ENCODE measurements at regions not wholly inside any gene's neighbourhood (a gene's known extent, or its start where the extent isn't known, plus 50 kb on each side); places are given as distances from the start of the nearest gene placed in this dataset.

DNA sequence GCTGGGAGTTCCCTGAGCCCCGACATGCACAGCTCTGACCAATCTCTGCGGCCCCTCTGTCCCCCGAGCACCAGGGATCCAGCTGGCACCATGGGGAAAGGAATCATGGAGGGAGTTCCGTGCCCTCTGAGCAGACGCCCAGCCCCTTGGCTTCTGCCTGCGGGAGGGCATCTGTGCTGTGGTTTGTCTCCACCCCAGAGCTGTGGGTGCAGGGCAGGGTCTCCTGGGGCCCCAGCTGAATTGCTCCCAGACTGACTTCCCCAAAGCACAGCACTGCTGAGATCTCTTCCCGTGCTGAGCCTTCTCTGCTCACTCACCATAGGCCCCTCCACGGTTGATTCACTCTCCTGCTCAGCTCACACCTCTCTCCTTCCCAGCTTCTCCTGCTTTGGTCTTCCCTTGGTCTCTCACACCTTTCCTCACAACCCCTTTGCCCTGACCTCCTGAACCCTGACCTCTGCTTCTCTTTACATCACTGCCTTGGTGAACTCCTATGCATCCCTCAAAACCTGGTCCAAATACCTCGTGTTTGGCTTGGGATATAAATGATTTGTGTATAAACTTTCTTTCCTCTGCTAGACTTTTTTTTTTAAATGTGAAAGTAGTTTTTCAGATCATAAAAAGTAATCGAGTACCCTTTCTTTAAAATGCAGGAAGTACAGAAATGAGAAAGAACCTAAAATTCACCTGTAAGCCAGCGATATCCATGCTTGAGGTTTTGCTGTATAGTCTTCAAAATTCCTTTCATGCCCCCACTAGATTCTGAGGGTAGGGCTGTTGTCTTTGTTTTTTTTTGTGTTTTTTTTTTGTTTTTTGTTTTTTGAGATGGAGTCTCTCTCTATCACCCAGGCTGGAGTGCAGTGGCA lies 265.3 kb downstream of the SEC14L1 start:
- DNase-seq (ENCODE audit: low spot score): no peak
- BruUV-seq (replicated peaks): no TSS peak
- POLR2A ChIA-PET: interaction anchor here (2.2 kb wide), 1 partner anchor 14 kb away, joined by 8 read pairs; no protein-coding TSS in a partner anchor
- H3K79me2 ChIP-seq (ENCODE audit: insufficient read depth, low read length): peaks cover 51% of the 10 kb centered on the region
- H3K4me1 ChIP-seq (ENCODE audit: insufficient read depth, low read length): peaks cover 12% of the 10 kb centered on the region; the same call in 1 of the 2 replicates
- H3K27ac ChIP-seq (ENCODE audit: extremely low read length, insufficient read depth, low read length): no peak overlapping the region
- no peak overlapping the region for H3K9ac ChIP-seq (ENCODE audit: insufficient read depth, low read depth, low read length)
- no peak for ATAC-seq
- H2AFZ ChIP-seq (ENCODE audit: low read length): no peak overlapping the region
- no peak overlapping the region for H3K4me3 ChIP-seq (replicated peaks in 1 of 3; ENCODE audit: insufficient read depth in 1 of 3, low read depth in 2 of 3, low read length in 3 of 3)
- no peaks in the 10 kb centered on the region for H3K27me3 ChIP-seq (ENCODE audit: control insufficient read depth in 1 of 2, insufficient read depth in 2 of 2, low read length in 2 of 2)
- in situ Hi-C loops (cut with HindIII; ENCODE audit: extremely low pct_ligation_motif_present, low pct_unique_long_range_greater_than_20kb): no loop called here
- no peak overlapping the region for H3K4me2 ChIP-seq (ENCODE audit: low read depth, low read length)
- intact Hi-C loops (cut with micrococcal nuclease; ENCODE audit: unreplicated experiment): no loop called here
- H3K9me3 ChIP-seq (ENCODE audit: low read length): no peaks in the 10 kb centered on the region
- WGBS (ENCODE audit: low lambda C conversion rate): 93% methylated on average over 11 of the region's 11 CpGs
- FAIRE-seq: no peak
- peaks cover 55% of the 10 kb centered on the region for H4K20me1 ChIP-seq (ENCODE audit: insufficient read depth, low read length)
- peaks cover 49 to 82% of the 10 kb centered on the region in 2 experiments; a peak in 4 of 5 replicates for H3K36me3 ChIP-seq (replicated peaks in 1 of 2; ENCODE audit: control insufficient read depth in 1 of 2, insufficient read depth in 2 of 2, low read length in 2 of 2)
- CTCF ChIA-PET (ENCODE audit: low intra/inter-chr PET ratio, low total read pairs): no interaction called here
- TF ChIP-seq CBX1 (IDR thresholded peaks at IDR 0.05; ENCODE audit: low read depth) (no peak), AGO2 (optimal IDR thresholded peaks at IDR 0.05; ENCODE audit: low read depth, low read length) (peak; percentile 62), ZNF343 (CRISPR knock-in tag; IDR thresholded peaks at IDR 0.05) (no peak), HMG20A (CRISPR knock-in tag; IDR thresholded peaks at IDR 0.05; ENCODE audit: borderline replicate concordance) (no peak), EP300 (IDR thresholded peaks at IDR 0.05; ENCODE audit: low read depth in 2 of 2, low read length in 2 of 2) (no peak), EP300 (CRISPR knock-in tag; IDR thresholded peaks at IDR 0.05; ENCODE audit: borderline replicate concordance) (no peak), ZNF337 (CRISPR knock-in tag; IDR thresholded peaks at IDR 0.05; ENCODE audit: borderline replicate concordance, low read depth) (no peak), ZBTB7B (CRISPR knock-in tag; IDR thresholded peaks at IDR 0.05) (no peak), ZNF431 (CRISPR knock-in tag; IDR thresholded peaks at IDR 0.05; ENCODE audit: borderline replicate concordance, low read depth) (no peak), NFE2L2 (IDR thresholded peaks at IDR 0.05; ENCODE audit: low read length) (no peak)
- TF ChIP-seq, protein P1, sequence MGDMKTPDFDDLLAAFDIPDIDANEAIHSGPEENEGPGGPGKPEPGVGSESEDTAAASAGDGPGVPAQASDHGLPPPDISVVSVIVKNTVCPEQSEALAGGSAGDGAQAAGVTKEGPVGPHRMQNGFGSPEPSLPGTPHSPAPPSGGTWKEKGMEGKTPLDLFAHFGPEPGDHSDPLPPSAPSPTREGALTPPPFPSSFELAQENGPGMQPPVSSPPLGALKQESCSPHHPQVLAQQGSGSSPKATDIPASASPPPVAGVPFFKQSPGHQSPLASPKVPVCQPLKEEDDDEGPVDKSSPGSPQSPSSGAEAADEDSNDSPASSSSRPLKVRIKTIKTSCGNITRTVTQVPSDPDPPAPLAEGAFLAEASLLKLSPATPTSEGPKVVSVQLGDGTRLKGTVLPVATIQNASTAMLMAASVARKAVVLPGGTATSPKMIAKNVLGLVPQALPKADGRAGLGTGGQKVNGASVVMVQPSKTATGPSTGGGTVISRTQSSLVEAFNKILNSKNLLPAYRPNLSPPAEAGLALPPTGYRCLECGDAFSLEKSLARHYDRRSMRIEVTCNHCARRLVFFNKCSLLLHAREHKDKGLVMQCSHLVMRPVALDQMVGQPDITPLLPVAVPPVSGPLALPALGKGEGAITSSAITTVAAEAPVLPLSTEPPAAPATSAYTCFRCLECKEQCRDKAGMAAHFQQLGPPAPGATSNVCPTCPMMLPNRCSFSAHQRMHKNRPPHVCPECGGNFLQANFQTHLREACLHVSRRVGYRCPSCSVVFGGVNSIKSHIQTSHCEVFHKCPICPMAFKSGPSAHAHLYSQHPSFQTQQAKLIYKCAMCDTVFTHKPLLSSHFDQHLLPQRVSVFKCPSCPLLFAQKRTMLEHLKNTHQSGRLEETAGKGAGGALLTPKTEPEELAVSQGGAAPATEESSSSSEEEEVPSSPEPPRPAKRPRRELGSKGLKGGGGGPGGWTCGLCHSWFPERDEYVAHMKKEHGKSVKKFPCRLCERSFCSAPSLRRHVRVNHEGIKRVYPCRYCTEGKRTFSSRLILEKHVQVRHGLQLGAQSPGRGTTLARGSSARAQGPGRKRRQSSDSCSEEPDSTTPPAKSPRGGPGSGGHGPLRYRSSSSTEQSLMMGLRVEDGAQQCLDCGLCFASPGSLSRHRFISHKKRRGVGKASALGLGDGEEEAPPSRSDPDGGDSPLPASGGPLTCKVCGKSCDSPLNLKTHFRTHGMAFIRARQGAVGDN (CRISPR knock-in tag; IDR thresholded peaks at IDR 0.05): peak; percentile 15; the same call in 1 of the 2 replicates
- TF ChIP-seq, protein P2, sequence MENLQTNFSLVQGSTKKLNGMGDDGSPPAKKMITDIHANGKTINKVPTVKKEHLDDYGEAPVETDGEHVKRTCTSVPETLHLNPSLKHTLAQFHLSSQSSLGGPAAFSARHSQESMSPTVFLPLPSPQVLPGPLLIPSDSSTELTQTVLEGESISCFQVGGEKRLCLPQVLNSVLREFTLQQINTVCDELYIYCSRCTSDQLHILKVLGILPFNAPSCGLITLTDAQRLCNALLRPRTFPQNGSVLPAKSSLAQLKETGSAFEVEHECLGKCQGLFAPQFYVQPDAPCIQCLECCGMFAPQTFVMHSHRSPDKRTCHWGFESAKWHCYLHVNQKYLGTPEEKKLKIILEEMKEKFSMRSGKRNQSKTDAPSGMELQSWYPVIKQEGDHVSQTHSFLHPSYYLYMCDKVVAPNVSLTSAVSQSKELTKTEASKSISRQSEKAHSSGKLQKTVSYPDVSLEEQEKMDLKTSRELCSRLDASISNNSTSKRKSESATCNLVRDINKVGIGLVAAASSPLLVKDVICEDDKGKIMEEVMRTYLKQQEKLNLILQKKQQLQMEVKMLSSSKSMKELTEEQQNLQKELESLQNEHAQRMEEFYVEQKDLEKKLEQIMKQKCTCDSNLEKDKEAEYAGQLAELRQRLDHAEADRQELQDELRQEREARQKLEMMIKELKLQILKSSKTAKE (CRISPR knock-in tag; IDR thresholded peaks at IDR 0.05; ENCODE audit: borderline replicate concordance): no peak

Data from HepG2 (cell line).